Keratinocyte (primary cell): ENCODE measurements at regions not wholly inside any gene's neighbourhood (a gene's known extent, or its start where the extent isn't known, plus 50 kb on each side); places are given as distances from the start of the nearest gene placed in this dataset.

Experiments used
- CTCF ChIP-seq, 3 experiments: IDR thresholded peaks in 1 of 3; conservative IDR thresholded peaks in 1 of 3; optimal IDR thresholded peaks in 1 of 3; 2 replicates in 2 of 3; 3 replicates in 1 of 3; pipeline versions ENCODE3 to v1.5.1; 2011; ENCODE audit warnings: low read length in 3 of 3, mild to moderate bottlenecking in 3 of 3, moderate library complexity in 2 of 3, control low read depth in 1 of 3, inconsistent platforms in 1 of 3; ENCODE audit not compliant: insufficient read depth in 2 of 3; ENCODE audit errors: extremely low read depth in 1 of 3
- EZH2 ChIP-seq: IDR thresholded peaks from one replicate; pipeline ENCODE4 v1.6.1; 2012; ENCODE audit warnings: inconsistent platforms, mild to moderate bottlenecking, low read length, moderate library complexity

- TF ChIP-seq CTCF (optimal IDR thresholded peaks at IDR 0.05 in 1 of 3, IDR thresholded peaks at IDR 0.05 in 1 of 3, conservative IDR thresholded peaks at IDR 0.05 in 1 of 3; ENCODE audit: extremely low read depth in 1 of 3, insufficient read depth in 2 of 3, low read length in 3 of 3): peak; percentile 22 to 66 (median 24)
- TF ChIP-seq EZH2: no peak
Measured at GRCh38 chr15:31439328-31439727, 112.7 kb downstream of the KLF13 start.
